ENCODE measurements at regions not wholly inside any gene's neighbourhood (a gene's known extent, or its start where the extent isn't known, plus 50 kb on each side); places are given as distances from the start of the nearest gene placed in this dataset.
"Not testable (repeated sequence)": the region's sequence is repeated elsewhere in the genome, so short reads cannot be mapped to it uniquely, and the experiment has no call there.

DNA sequence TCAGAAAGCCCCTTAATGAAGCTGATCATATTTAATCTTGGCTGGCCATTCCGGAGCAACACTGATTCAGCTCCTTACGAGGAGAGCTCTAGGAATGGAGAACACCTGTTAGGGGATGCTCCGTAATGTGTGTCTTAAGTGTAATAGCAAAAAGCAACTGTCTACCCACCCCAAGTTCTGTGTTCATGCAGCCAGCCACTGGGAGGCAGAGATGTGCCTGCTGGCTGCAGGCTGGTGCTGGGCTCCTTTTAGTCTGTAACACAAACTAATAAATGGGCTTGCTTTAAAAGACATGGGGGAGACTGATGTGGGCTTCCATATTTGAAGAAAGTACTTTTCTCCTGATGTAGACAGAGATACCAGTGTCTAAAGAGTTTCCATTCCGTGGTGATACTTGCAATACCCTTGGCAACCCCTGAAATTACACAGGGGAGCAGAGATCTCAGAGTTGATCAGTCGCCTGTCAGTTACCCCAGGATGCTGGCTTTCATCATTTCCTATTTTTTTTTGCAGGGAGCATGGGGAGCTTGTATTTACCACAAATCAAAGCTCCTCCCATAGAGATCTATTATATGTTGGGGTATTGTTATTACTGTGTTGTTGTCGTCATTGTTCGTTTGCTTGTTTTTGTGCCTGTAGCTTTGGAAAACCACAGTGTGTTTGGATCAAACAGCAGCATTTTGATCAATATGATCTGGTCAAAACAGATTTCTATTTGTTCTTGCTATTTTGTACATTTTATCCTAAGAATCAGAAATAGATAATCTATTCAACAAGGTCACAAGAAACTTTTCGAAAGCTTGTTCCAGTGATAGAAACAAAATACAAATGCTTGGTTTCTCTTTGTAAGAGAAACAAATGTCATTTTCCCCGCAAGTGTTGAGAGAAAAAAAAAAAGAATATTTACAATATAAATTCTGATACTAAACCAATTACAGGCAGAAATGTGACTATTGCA is 65.8 kb downstream of the MTX3 start:
- ATAC-seq = no peak
- no peak for DNase-seq (ENCODE audit: low spot score)

DNA sequence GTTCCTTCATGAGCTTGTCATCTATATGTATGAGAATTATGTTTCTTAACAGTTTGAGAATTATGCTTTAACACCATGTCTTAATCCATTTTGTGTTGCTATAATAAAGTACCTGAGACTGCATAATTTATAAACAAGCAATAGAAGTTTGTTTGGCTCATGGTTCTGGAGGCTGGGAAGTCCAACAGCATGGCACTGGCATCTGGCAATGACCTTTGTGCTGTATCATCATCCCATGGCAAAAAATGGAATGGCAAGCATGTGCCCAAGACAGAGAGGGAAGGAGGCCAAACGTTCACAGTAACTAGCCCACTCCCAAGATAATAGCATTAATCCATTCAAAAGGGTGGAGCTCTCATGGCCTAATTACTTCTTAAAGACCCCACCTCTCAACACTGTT is 67.6 kb downstream of the MTX3 start:
- ATAC-seq = no peak
- no peak for DNase-seq (ENCODE audit: low spot score)

DNA sequence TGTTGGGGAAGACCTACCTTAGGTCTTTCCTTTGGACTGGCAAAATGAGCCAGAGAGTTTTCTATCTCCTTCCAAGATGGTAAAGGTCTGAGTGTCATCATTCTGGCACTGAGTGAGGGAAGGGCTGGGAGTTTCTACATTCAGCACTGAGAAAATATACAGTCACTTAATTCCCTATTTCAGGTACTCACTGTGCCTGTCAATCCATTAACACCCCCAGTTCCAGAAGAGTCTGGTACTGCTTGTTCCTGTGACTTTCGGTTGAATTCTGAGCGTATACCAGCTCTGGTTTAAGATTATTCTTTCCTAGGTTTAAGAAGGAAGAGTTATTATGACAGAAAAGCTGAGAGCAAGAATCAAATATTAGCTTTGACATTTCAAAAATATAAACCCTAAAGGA is 68.4 kb downstream of the MTX3 start:
- no peak for DNase-seq (ENCODE audit: low spot score)
- ATAC-seq = no peak

DNA sequence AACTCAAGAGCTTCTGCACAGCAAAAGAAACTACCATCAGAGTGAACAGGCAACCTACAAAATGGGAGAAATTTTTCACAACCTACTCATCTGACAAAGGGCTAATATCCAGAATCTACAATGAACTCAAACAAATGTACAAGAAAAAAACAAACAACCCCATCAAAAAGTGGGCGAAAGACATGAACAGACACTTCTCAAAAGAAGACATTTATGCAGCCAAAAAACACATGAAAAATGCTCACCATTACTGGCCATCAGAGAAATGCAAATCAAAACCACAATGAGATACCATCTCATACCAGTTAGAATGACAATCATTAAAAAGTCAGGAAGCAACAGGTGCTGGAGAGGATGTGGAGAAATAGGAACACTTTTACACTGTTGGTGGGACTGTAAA is 83.6 kb downstream of the MTX3 start:
- not testable (repeated sequence) for ATAC-seq; DNase-seq (ENCODE audit: low spot score)

DNA sequence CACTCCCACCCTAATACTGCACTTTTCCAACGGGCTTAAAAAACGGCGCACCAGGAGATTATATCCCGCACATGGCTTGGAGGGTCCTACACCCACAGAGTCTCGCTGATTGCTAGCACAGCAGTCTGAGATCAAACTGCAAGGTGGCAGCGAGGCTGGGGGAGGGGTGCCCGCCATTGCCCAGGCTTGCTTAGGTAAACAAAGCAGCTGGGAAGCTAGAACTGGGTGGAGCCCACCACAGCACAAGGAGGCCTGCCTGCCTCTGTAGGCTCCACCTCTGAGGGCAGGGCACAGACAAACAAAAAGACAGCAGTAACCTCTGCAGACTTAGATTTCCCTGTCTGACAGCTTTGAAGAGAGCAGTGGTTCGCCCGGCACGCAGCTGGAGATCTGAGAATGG is 88.5 kb downstream of the MTX3 start:
- ATAC-seq; DNase-seq (ENCODE audit: low spot score): not testable (repeated sequence)

DNA sequence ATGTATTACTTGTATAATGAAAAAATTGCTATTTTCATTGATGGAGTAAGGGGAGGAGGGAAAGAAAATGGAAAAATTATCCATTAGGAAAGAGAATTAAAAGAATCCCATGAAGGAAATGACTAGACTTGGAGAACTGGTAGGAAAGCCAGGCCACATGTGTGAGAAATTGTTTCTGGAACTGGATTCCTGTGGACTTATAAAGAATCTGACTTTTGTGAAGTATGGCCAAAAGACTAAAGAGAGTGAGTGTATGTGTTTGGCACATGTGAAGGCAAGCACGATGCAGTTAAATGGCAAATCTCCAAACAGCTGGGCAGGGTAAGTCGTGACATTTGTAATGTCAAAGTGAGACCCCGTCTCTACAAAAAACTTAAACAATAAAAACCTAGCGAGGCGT is 89.4 kb downstream of the MTX3 start:
- no peak for DNase-seq (ENCODE audit: low spot score)
- ATAC-seq = no peak

DNA sequence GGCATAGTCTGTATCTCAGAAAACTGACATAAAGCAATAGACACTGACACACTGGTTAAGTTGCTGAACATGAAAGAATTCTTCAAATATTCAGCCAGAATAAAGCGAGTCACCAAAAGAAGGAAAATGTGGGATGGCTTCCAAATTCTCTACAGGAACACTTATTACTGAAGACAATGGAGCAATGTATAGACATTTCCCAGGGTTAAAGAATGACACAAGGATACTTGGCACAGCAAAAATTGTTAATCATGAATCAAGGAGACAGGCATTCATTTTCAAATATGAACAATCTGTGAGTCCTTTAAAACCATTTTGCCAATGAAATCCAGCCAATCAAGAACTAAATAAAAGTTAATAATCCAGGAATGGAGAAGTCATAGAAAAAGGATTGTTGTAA is 92.5 kb downstream of the MTX3 start:
- DNase-seq (ENCODE audit: low spot score) (no peak), ATAC-seq (no peak)

DNA sequence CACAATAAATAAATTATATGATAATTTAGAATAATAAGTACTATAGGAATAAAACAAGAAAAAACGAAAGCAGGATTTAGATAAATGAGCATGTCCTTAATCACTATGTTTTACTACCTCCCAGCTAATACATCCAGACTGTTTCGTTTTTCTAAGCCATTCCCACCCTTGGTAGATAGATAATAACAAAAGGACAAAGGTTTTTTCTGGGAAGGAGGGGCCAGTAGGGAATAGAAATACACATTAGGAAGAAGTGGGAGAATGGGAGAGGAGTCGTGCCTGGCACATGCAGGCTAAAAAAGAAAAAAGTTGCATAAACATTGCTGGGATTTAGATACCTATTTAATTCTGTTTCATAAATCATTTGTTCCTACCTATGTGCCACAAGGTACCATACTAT is 97.1 kb downstream of the MTX3 start:
- no peak for DNase-seq (ENCODE audit: low spot score)
- no peak for ATAC-seq

DNA sequence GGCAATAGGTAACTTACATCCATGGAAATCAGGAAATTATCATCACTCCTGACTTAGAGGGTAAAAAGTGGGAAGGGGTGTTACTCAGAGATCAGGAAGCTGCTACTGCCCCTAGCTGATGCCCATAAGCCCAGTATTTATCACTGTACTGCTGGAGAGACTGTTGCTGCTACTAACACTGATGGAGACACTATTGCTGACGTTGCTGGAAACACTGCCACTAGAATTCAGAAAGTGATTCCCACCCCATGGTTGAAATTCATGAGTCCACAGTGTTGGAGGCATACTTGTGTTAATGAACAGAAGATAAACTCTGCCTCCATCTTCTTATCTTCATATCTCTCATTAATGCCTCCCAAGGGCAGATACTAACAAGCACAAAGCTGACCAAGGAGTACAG is 97.6 kb downstream of the MTX3 start:
- ATAC-seq = no peak
- DNase-seq (ENCODE audit: low spot score) = no peak

DNA sequence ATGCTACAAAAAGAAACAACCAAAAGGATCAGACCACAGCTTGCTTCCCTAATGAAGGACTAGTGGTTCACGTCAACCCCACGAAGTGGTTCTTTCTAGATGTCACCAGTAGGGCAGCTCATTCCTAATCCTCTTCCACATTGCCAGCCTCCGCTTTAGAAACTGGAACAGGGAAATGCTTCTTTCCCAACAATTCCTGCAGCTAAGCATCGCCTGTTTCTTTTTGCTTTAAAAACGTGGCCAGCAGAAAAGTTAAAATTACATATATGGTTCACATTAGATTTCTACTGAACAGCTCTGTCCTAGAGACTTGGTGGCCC is 100.2 kb downstream of the MTX3 start:
- DNase-seq (ENCODE audit: low spot score) = no peak
- no peak for ATAC-seq

DNA sequence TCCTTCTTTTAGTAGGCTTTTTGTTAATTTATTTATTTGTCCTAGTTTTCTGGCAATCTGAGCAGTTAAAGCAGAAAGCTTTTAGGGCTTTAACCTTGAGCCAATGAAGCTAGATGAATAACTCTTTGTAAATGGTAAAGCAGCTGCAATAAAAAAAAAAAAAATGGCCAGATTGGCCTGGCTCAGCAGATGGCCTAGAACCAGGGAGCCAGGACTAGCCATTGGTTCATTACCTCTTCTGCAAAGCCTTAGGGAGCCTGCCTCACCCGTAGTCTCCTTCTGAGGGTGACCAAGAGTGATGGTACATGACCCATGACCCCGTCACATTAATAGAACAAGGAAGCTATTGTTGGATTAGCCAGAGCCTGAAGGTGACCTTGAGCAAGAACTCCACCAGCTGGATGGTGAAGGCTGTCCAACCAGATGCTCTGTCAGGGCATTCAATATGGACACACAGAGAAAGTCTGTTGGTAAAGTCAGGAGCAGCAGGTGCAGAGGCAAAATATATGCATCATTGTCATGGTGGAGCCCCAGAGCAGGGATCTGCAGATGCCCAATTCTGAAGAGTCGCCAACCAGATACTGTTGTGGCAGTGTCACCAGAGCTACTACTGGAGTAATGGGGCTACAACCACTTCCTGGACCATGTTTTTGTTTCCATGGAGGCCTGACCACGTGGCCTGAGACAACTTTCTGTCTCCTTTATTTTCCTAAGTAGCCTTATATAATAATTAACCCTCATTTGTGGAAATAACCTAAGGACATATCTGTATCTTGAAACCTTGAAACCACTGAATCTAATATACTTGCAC is 100.7 kb downstream of the MTX3 start:
- no peak for DNase-seq (ENCODE audit: low spot score)
- no peak for ATAC-seq

DNA sequence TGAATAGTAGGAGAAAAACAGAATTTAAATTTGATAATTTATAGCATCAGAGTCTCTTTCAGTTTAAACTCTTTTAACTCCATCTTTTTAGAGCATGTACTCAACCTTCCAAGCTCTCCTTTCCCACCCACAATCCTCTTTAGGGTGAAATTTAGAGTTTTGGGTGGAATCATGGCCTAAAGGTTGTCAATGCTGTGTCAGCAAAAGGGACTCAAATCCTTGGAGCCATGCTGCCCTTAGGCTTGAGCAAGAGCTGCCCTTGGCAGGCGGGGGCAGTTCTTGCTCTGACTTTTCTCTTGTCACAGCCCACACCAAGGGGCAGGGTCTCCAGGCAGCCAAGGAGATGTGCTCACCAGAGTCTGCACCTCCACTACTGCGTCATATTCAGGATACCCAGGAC is 102.4 kb downstream of the MTX3 start:
- ATAC-seq = no peak

DNA sequence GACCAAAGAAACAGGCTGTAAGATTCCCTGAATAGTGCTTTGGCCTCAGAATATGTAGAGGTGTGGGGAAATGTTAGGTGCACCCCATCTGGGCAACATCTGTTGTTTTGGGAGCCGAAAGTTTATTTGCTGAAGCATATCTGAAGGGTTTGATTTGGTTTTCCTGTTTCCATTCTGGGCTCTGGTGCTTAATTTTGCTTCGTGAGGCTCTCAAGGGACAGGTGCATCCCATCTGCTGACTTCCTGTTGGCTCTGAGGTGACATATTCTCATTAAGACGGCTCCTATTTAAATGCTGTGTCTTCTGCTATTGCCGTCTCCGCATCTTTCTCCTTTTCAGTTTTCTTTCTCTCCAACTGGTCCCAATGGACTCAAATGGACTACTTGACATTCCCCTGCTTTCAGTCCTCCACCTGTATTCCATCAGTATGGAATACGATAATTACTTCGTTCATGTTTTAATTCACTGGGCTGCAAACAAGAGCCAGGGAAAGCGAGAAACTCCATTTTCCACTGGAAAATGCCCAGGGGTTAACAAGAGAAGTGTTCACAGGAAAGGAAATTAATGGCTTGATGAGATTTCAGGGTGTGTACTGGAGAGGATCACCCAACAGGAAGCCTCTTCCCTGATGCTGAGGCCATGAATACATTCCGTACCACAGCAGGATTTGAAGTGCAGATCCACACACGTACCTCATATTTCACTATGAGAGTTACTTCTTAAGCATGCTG is 104.0 kb downstream of the MTX3 start:
- DNase-seq (ENCODE audit: low spot score) (no peak), ATAC-seq (no peak)

More for the DNA sequence above, 102.4 kb downstream of the MTX3 start:
- no peak for DNase-seq (ENCODE audit: low spot score)

DNA sequence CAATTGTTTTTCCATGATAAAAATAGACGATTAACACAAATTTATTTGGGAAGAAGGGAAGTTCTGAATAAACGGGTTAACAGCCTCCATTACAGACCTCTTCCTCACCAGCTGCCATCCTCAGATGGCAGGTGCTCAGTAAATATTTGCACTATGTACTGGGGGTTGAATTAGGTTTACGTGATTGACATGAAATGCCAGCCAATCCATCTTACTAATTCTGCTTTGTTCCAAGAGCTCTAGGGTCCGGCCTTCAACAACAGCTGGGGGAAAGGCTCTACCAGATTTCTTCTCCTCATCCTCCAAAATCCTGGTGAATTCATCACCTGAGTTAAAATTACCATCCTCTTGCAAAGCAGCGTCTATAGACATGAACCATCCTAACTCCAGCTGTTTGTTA is 104.6 kb downstream of the MTX3 start:
- no peak for DNase-seq (ENCODE audit: low spot score)
- no peak for ATAC-seq

DNA sequence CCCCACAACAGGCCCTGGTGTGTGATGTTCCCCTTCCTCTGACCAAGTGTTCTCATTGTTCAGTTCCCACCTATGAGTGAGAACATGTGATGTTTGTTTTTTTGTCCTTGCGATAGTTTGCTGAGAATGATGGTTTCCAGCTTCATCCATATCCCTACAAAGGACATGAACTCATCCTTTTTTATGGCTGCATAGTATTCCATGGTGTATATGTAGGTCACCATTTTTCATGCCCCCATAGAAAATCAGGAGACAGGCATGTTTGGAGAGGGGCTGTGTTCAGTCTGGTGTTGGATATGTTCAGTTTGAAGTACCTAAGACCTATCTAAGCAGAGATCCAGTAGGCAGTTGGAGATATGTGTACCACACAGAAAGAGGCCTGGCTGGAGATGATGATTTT is 111.2 kb downstream of the MTX3 start:
- ATAC-seq; DNase-seq (ENCODE audit: low spot score): not testable (repeated sequence)

DNA sequence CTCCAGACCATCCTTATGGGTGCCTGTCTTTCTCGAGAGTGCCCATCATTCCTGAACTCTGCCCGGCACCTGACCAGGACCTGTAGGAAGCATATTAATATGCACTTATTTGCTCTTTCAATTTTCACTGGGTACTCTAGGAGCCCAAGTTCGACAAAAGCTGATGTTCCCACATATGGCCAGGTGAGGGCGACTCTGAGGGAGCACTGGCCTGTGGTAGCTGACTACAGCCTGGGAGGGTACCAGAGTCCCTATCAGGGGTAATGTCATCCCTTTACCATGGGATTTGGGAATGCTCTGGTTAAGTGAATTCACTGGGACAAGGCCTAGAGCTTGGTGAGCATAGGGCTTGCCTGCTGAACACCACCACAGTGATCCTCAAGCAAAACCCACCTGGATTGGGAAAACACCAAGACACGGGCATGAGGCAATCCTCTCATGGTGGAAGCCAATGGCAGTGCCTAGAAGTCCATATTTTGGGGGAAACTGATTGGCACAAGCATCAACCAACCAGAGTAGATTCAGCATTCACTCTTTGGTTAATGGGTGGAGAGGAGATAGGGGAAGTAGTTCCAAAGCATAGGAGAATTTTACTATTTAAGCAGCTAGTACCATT is 112.2 kb downstream of the MTX3 start:
- DNase-seq (ENCODE audit: low spot score) = no peak
- peak; percentile 20 for ATAC-seq

DNA sequence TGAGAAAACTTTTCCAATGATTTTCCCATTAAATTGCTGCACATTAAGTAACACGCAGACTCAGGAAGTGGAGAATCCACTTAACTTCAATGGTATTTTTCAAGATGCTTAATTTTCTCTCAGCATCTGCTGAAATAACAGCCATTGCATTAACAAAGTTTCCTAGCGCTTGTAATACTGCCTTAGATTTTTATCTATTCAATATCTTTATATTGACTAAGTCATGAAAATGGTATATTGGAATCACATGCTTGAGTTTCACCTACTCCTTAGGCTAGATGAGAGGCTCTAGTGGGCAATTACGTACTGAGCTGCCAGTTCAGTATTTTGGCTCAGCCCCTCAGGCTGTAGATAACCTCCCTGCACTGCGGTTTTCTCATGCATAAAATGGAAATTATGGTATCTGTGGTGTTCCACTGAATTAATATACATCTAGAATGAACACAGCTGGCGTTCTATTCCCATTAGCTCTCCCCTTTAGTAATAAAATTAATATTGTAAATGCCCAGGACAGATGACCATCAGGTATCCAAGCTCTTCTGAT is 112.9 kb downstream of the MTX3 start:
- no peak for DNase-seq (ENCODE audit: low spot score)
- no peak for ATAC-seq

DNA sequence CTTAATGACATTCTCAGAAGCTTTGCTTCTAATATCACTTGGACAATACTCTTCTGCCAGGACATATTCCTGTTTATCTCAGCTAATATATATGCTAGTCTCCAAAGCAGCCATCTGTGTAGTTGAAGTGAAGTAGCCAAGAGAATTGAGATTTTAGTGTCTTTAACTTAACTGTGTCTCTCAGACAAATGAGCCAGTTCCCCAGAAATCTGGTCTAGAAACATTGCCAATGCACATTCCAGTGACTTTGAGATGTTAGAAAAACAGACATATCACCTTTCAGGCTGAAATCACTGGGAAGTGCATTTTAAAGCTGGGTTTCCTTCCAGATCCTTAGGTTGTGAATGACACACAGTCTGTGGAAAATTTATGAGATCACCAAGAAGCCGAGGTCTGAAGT is 114.6 kb downstream of the MTX3 start:
- DNase-seq (ENCODE audit: low spot score) = no peak
- no peak for ATAC-seq

DNA sequence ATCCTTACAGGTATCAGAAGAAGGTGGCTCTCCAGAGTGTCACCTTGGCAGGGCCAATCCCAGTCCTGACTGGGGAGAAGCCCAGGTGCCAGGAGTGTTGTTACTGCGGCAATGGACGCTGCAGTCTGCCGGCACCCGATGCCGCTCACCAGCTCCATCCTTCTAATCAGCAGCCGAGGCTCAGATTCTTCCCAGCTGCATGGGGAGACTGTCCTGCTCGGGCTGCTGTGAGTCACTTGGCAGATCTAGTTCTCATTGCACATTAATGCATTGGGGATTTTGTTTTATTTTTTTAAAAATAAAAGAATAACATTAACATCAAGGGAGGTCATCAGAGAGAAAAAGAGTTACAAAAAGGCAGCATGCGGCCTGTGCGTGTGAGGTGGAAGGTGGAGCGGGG is 115.8 kb downstream of the MTX3 start:
- ATAC-seq = no peak

DNA sequence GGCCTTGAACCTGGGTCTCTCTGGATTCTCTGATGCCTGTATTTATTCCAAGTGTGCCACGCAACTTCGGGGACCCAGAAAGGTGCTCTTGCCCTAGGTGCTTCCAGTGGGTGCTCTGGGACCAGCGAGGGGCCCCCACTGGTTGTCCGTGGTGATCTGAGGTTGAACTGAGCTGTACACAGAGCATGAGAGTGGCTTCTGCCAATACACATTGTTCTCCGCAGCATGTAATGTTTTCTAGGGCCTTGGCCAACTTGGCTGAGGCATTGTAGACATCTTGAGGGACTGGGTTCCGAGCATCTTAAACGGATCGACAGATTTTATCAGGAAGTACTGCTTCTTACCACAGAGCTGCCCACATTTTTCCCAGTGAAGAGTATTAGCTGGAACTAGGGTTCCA is 117.9 kb downstream of the MTX3 start:
- no peak for DNase-seq (ENCODE audit: low spot score)

More for the DNA sequence above, 115.8 kb downstream of the MTX3 start:
- DNase-seq (ENCODE audit: low spot score) = no peak

DNA sequence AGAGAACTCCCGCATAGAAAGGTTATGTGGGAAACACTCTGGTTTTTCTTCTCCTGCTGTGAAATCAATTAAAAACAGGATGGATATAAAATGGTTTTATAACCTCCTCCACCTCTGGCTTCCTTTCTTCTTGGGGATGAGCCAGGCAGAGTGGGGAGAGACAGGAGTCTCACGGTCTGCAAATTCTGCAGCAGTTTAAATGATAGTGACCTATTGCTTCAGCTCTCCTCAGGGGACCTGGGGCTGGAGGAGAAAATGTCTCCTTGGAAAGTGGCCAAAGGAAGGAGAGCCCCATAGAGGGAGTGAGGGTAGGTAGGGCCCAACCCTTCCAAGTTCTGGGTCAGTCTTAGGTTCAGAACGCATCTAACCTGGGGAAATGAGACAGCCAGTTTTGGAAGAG is 118.8 kb downstream of the MTX3 start:
- DNase-seq (ENCODE audit: low spot score) (no peak), ATAC-seq (no peak)

More for the DNA sequence above, 117.9 kb downstream of the MTX3 start:
- no peak for ATAC-seq
